ENCODE measurements at regions not wholly inside any gene's neighbourhood (a gene's known extent, or its start where the extent isn't known, plus 50 kb on each side); places are given as distances from the start of the nearest gene placed in this dataset.

DNA sequence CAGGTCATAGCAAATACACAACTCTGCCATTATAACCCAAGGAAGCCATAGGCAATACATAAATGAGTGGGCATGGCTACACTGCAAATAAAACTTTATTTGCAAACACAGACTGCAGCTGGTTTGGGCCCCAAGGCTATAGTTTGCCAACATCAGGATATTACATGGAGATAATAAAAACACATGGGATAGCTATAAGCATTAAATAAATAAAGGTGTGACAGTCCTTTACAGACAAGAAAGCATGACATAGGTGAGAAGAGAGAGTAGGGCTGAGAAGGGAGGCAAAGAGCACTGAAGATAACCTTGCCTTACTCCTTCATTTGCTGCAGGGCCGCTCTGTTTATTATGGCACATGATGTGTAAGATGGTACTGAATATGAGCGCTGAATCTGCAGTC is 135.1 kb upstream of the GHITM start:
- no CpG with 5 or more reads among the region's 2 CpGs for WGBS (ENCODE audit: insufficient coverage)
- Mint-ChIP-seq H3K4me3 (no peak overlapping the region), H3K9me3 (no peaks in the 10 kb centered on the region), H3K36me3 (no peaks in the 10 kb centered on the region), H3K27me3 (ENCODE audit: low read depth in 3 of 3) (peaks cover 1 to 13% (median 2%) of the 10 kb centered on the region in 3 donors), H3K4me1 (no peaks in the 10 kb centered on the region), H3K27ac (no peak overlapping the region)
- no peaks in the 10 kb centered on the region for H3K4me1 ChIP-seq (ENCODE audit: control insufficient read depth in 1 of 2, insufficient read depth in 2 of 2, low read length in 2 of 2)
- no peaks in the 10 kb centered on the region for H3K36me3 ChIP-seq (replicated peaks in 1 of 2; ENCODE audit: control insufficient read depth in 1 of 2, insufficient read depth in 2 of 2, low read length in 2 of 2)
- H3K27ac ChIP-seq (ENCODE audit: low read depth in 1 of 2, low read length in 2 of 2): no peak overlapping the region
- no peak for DNase-seq
- intact Hi-C loops (cut with micrococcal nuclease): no loop called here
- H4K20me1 ChIP-seq (ENCODE audit: insufficient read depth, low read length): no peaks in the 10 kb centered on the region
- no peak overlapping the region for H2AFZ ChIP-seq (ENCODE audit: insufficient read depth, low read depth, low read length, poor library complexity, severe bottlenecking)
- H3K9ac ChIP-seq (ENCODE audit: insufficient read depth, low read length, poor library complexity, severe bottlenecking): no peak overlapping the region
- no peaks in the 10 kb centered on the region for H3K9me3 ChIP-seq (replicated peaks in 1 of 2; ENCODE audit: control insufficient read depth in 1 of 2, insufficient read depth in 1 of 2, low read length in 2 of 2)
- H3K4me3 ChIP-seq (replicated peaks in 1 of 3; ENCODE audit: low read depth in 2 of 3, low read length in 3 of 3): no peak overlapping the region
- no peak overlapping the region for H3K4me2 ChIP-seq (replicated peaks; ENCODE audit: extremely low read depth, low read length, poor library complexity, severe bottlenecking)
- TF ChIP-seq CTCF (IDR thresholded peaks at IDR 0.05): no peak
- H3K27me3 ChIP-seq (ENCODE audit: control insufficient read depth in 2 of 2, insufficient read depth in 2 of 2, low read length in 2 of 2): no peaks in the 10 kb centered on the region
- no peaks in the 10 kb centered on the region for H3K79me2 ChIP-seq (ENCODE audit: insufficient read depth, low read length)

GRCh38 chr10:84005403-84005802 is 133.9 kb upstream of the GHITM start:
- intact Hi-C loops (cut with micrococcal nuclease): no loop called here
- Histone ChIP-seq H3K27ac (ENCODE audit: low read depth in 1 of 2, low read length in 2 of 2) (no peak overlapping the region), H3K9ac (ENCODE audit: insufficient read depth, low read length, poor library complexity, severe bottlenecking) (no peak overlapping the region), H3K9me3 (replicated peaks in 1 of 2; ENCODE audit: control insufficient read depth in 1 of 2, insufficient read depth in 1 of 2, low read length in 2 of 2) (no peaks in the 10 kb centered on the region), H2AFZ (ENCODE audit: insufficient read depth, low read depth, low read length, poor library complexity, severe bottlenecking) (no peak overlapping the region), H4K20me1 (ENCODE audit: insufficient read depth, low read length) (no peaks in the 10 kb centered on the region), H3K4me2 (replicated peaks; ENCODE audit: extremely low read depth, low read length, poor library complexity, severe bottlenecking) (no peak overlapping the region), H3K79me2 (ENCODE audit: insufficient read depth, low read length) (no peaks in the 10 kb centered on the region), H3K4me1 (ENCODE audit: control insufficient read depth in 1 of 2, insufficient read depth in 2 of 2, low read length in 2 of 2) (no peaks in the 10 kb centered on the region), H3K4me3 (replicated peaks in 1 of 3; ENCODE audit: low read depth in 2 of 3, low read length in 3 of 3) (no peak overlapping the region), H3K27me3 (ENCODE audit: control insufficient read depth in 2 of 2, insufficient read depth in 2 of 2, low read length in 2 of 2) (no peaks in the 10 kb centered on the region), H3K36me3 (replicated peaks in 1 of 2; ENCODE audit: control insufficient read depth in 1 of 2, insufficient read depth in 2 of 2, low read length in 2 of 2) (no peaks in the 10 kb centered on the region)
- 81% methylated on average over 2 of the region's 3 CpGs for WGBS (ENCODE audit: insufficient coverage)
- no peak for TF ChIP-seq CTCF (IDR thresholded peaks at IDR 0.05)
- no peak overlapping the region for H3K27ac Mint-ChIP-seq
- no peak for DNase-seq
- peaks cover 0 to 5% (median 0%) of the 10 kb centered on the region in 7 donors for H3K9me3 Mint-ChIP-seq
- H3K4me1 Mint-ChIP-seq: no peaks in the 10 kb centered on the region
- H3K4me3 Mint-ChIP-seq: no peak overlapping the region
- peaks cover 1 to 13% (median 2%) of the 10 kb centered on the region in 3 donors for H3K27me3 Mint-ChIP-seq (ENCODE audit: low read depth in 3 of 3)
- H3K36me3 Mint-ChIP-seq: no peaks in the 10 kb centered on the region

All from CD14-positive monocyte (primary cell).